H4 (cell line): ENCODE measurements at regions not wholly inside any gene's neighbourhood (a gene's known extent, or its start where the extent isn't known, plus 50 kb on each side); places are given as distances from the start of the nearest gene placed in this dataset.
"Not testable (repeated sequence)": the region's sequence is repeated elsewhere in the genome, so short reads cannot be mapped to it uniquely, and the experiment has no call there.

Experiments used
- DNase-seq: peaks from one replicate; pipeline ENCODE4 v3.0.0-alpha.2; 2015; ENCODE audit warnings: low spot score

- no peak for DNase-seq
These were observed 596.5 kb upstream of the KLF12 start for GRCh38 chr13:74730556-74731331.

- no peak for DNase-seq
These were observed 592.0 kb upstream of the KLF12 start for GRCh38 chr13:74726206-74726605.

- DNase-seq: not testable (repeated sequence)
These were observed 584.1 kb upstream of the KLF12 start for GRCh38 chr13:74718232-74718842.

GRCh38 chr13:74715718-74716117 lies 581.5 kb upstream of the KLF12 start:
- no peak for DNase-seq

- no peak for DNase-seq
These were observed 575.8 kb upstream of the KLF12 start for GRCh38 chr13:74710006-74710405.

- no peak for DNase-seq
These were observed 575.0 kb upstream of the KLF12 start for GRCh38 chr13:74709226-74709625.

GRCh38 chr13:74708629-74709028 lies 574.4 kb upstream of the KLF12 start:
- DNase-seq: no peak

GRCh38 chr13:74707291-74707690 lies 573.1 kb upstream of the KLF12 start:
- no peak for DNase-seq

GRCh38 chr13:74706801-74707200 lies 572.6 kb upstream of the KLF12 start:
- no peak for DNase-seq

GRCh38 chr13:74705438-74705837 lies 571.2 kb upstream of the KLF12 start:
- no peak for DNase-seq

GRCh38 chr13:74703855-74704387 lies 569.7 kb upstream of the KLF12 start:
- no peak for DNase-seq

- no peak for DNase-seq
These were observed 562.1 kb upstream of the KLF12 start for GRCh38 chr13:74696148-74696922.

GRCh38 chr13:74695021-74695800 lies 561.0 kb upstream of the KLF12 start:
- DNase-seq: no peak

GRCh38 chr13:74687442-74688182 lies 553.4 kb upstream of the KLF12 start:
- no peak for DNase-seq

- no peak for DNase-seq
These were observed 549.2 kb upstream of the KLF12 start for GRCh38 chr13:74683411-74683810.

- no peak for DNase-seq
These were observed 548.5 kb upstream of the KLF12 start for GRCh38 chr13:74682746-74683145.

GRCh38 chr13:74681891-74682290 lies 547.7 kb upstream of the KLF12 start:
- DNase-seq: no peak

- no peak for DNase-seq
These were observed 544.2 kb upstream of the KLF12 start for GRCh38 chr13:74678308-74678965.

GRCh38 chr13:74675972-74676371 lies 541.8 kb upstream of the KLF12 start:
- DNase-seq: no peak

GRCh38 chr13:74675182-74675581 lies 541.0 kb upstream of the KLF12 start:
- no peak for DNase-seq
